Endothelial cell of umbilical vein (primary cell): ENCODE measurements at regions not wholly inside any gene's neighbourhood (a gene's known extent, or its start where the extent isn't known, plus 50 kb on each side); places are given as distances from the start of the nearest gene placed in this dataset.

Source experiments
- BruUV-seq: library from RNA; stranded (reverse); fragments of 400-500 nt; replicated peaks from 2 replicates; lab custom pipeline; 2021; lab: Mats Ljungman, UMichigan
- CTCF ChIA-PET: fragments of 300-600, 350-600 bp; sonication (Branson Sonifier 250); formaldehyde crosslinking; loops from one replicate; lab custom pipeline; 2021; ENCODE audit warnings: antibody characterized with exemption, inconsistent platforms; lab: Charles Lee
- POLR2A ChIA-PET: fragments of 300-600, 350-600 bp; sonication (Branson Sonifier 250); formaldehyde crosslinking; loops from one replicate; lab custom pipeline; 2021; ENCODE audit warnings: antibody characterized with exemption, inconsistent platforms; lab: Charles Lee
- DNase-seq: peaks from one replicate; pipeline ENCODE4 v3.0.0-alpha.2; 2011; ENCODE audit warnings: low read depth, low spot score
- FAIRE-seq: peaks from 2 replicates; lab custom pipeline; 2011; peaks lifted over from hg19 to GRCh38; lab: Jason Lieb, UNC
- H2AFZ ChIP-seq: 2 replicates; pipeline ENCODE4 v1.6.0; 2012; ENCODE audit warnings: low read depth, low read length, control low read depth, inconsistent platforms
- H3K27ac ChIP-seq: 2 replicates; pipeline ENCODE4 v1.5.1; 2011; ENCODE audit warnings: low read depth, mild to moderate bottlenecking, control low read depth, low read length, moderate library complexity; ENCODE audit not compliant: insufficient read depth
- H3K27me3 ChIP-seq, 2 experiments: 2 replicates each; pipeline versions ENCODE4 v1.6.0 to v1.6.1; 2011; ENCODE audit warnings: low read length in 2 of 2, mixed read lengths in 1 of 2; ENCODE audit not compliant: control insufficient read depth in 2 of 2, insufficient read depth in 2 of 2
- H3K36me3 ChIP-seq, 2 experiments: 2 replicates in 1 of 2; 3 replicates in 1 of 2; pipeline ENCODE4 v1.5.1; 2011; ENCODE audit warnings: low read length in 2 of 2, mild to moderate bottlenecking in 1 of 2, moderate library complexity in 1 of 2; ENCODE audit not compliant: control insufficient read depth in 2 of 2, insufficient read depth in 2 of 2; ENCODE audit errors: extremely low read depth in 1 of 2
- H3K4me1 ChIP-seq: 3 replicates; pipeline ENCODE4 v1.5.1; 2011; ENCODE audit warnings: mild to moderate bottlenecking, low read length; ENCODE audit not compliant: control insufficient read depth, insufficient read depth; ENCODE audit errors: extremely low read depth
- H3K4me2 ChIP-seq: 2 replicates; pipeline ENCODE4 v1.6.1; 2011; ENCODE audit warnings: low read length, control low read depth, mixed read lengths; ENCODE audit not compliant: insufficient read depth
- H3K4me3 ChIP-seq, 3 experiments: fragments of 200-600 bp in 1 of 3; sonication (generic), shearing (Covaris generic) in 1 of 3; replicated peaks in 1 of 3; 2 replicates each; pipeline ENCODE4 v1.5.1; 2011 to 2016; ENCODE audit warnings: control low read depth in 3 of 3, low read length in 3 of 3, mild to moderate bottlenecking in 2 of 3, inconsistent platforms in 1 of 3, low read depth in 1 of 3, moderate library complexity in 1 of 3; ENCODE audit not compliant: insufficient read depth in 1 of 3
- H3K79me2 ChIP-seq: 2 replicates; pipeline ENCODE4 v1.6.0; 2012; ENCODE audit warnings: low read length, inconsistent platforms; ENCODE audit not compliant: control insufficient read depth, insufficient read depth
- H3K9ac ChIP-seq: replicated peaks from 2 replicates; pipeline ENCODE3; 2011; ENCODE audit warnings: low read length, control low read depth; ENCODE audit not compliant: insufficient read depth; ENCODE audit errors: extremely low read depth
- H3K9me1 ChIP-seq: replicated peaks from 3 replicates; pipeline ENCODE4 v1.6.0; 2011; ENCODE audit warnings: mild to moderate bottlenecking, low read length; ENCODE audit not compliant: control insufficient read depth, insufficient read depth; ENCODE audit errors: extremely low read depth
- H3K9me3 ChIP-seq: replicated peaks from 2 replicates; pipeline ENCODE4 v1.5.1; 2012; ENCODE audit warnings: low read length, inconsistent platforms; ENCODE audit not compliant: control insufficient read depth, insufficient read depth
- H4K20me1 ChIP-seq: replicated peaks from 2 replicates; pipeline ENCODE3; 2011; ENCODE audit warnings: mild to moderate bottlenecking, low read length; ENCODE audit not compliant: control insufficient read depth, insufficient read depth; ENCODE audit errors: extremely low read depth
- EZH2 ChIP-seq: IDR thresholded peaks from 2 replicates; pipeline ENCODE4 v1.6.1; 2012; ENCODE audit warnings: borderline replicate concordance, low read depth, mild to moderate bottlenecking, moderate library complexity, low read length, inconsistent platforms; ENCODE audit not compliant: severe bottlenecking
- FOS ChIP-seq: IDR thresholded peaks from 2 replicates; pipeline ENCODE4 v1.6.1; 2011; ENCODE audit warnings: mild to moderate bottlenecking, low read length, moderate library complexity, borderline replicate concordance; ENCODE audit not compliant: insufficient read depth
- GATA2 ChIP-seq: IDR thresholded peaks from 2 replicates; pipeline ENCODE4 v1.7.0; 2011; ENCODE audit warnings: low read depth, mild to moderate bottlenecking, moderate library complexity, mixed read lengths, low read length; ENCODE audit not compliant: insufficient read length, insufficient read depth
- JUN ChIP-seq: IDR thresholded peaks from 2 replicates; pipeline ENCODE4 v1.6.1; 2011; ENCODE audit warnings: borderline replicate concordance, low read depth; ENCODE audit not compliant: insufficient read length, insufficient read depth
- MYC ChIP-seq: IDR thresholded peaks from one replicate; pipeline ENCODE4 v1.6.1; 2011; ENCODE audit warnings: mild to moderate bottlenecking, low read depth, low read length
- POLR2A ChIP-seq: IDR thresholded peaks from 2 replicates; pipeline ENCODE4 v1.6.1; 2012; ENCODE audit warnings: low read depth, mild to moderate bottlenecking, control low read depth, low read length
- POLR2AphosphoS5 ChIP-seq: IDR thresholded peaks from 2 replicates; pipeline ENCODE4 v1.6.1; 2012; ENCODE audit warnings: low read depth, mild to moderate bottlenecking, control low read depth, low read length, moderate library complexity; ENCODE audit not compliant: insufficient read depth
- dilution Hi-C: fragments of 300-500 bp; cut with MboI; formaldehyde crosslinking; loops from one replicate; pipeline ENCODE4 v1.15.0; 2019; ENCODE audit warnings: low sequenced_read_pairs; ENCODE audit not compliant: extremely low pct_ligation_motif_present
- intact Hi-C: fragments of 100-400 bp; cut with micrococcal nuclease; formaldehyde crosslinking; loops from one replicate; pipeline ENCODE4 v1.10.0; 2022
- TF ChIP-seq, protein P1 (sequence below), 2 donors: IDR thresholded peaks; 1 replicate in 1 of 2; 2 replicates in 1 of 2; pipeline ENCODE4 v1.5.1; 2011; ENCODE audit warnings: low read length in 2 of 2, mild to moderate bottlenecking in 2 of 2, moderate library complexity in 2 of 2, control low read depth in 1 of 2, inconsistent platforms in 1 of 2, low read depth in 1 of 2; ENCODE audit not compliant: insufficient read depth in 1 of 2; ENCODE audit errors: extremely low read depth in 1 of 2
- TF ChIP-seq, protein P2 (sequence below): IDR thresholded peaks from 2 replicates; pipeline ENCODE4 v1.6.1; 2011; ENCODE audit not compliant: insufficient read depth, insufficient read length

DNA sequence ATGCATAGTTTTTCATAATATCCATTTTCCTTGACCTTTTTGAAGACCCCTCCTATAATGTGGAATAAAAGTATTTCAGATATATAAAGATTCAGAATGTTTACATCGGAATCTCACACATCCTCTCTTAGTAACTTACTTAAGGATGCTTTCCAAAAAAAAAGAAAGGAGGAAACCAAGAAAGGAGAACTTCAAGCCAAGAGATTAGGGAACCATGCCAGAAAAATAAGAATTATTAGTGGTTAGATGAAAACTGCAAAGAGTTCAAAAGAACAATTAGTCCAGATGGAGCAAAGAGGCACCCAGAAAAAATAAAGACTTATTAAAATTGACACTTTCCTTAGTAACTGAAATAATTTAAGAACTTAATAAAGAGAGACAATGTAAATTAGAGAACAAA is 179.2 kb downstream of the DUSP6 start:
- no peaks in the 10 kb centered on the region for H4K20me1 ChIP-seq
- no peak overlapping the region for H3K9ac ChIP-seq
- no peaks in the 10 kb centered on the region for H3K27me3 ChIP-seq
- H3K27ac ChIP-seq = no peak overlapping the region
- CTCF ChIA-PET = no interaction called here
- dilution Hi-C loops (no loop called here), intact Hi-C loops (no loop called here)
- peak; percentile 50 for DNase-seq
- H3K9me3 ChIP-seq = no peaks in the 10 kb centered on the region
- no peaks in the 10 kb centered on the region for H3K79me2 ChIP-seq
- TF ChIP-seq FOS (no peak), GATA2 (no peak), POLR2AphosphoS5 (no peak), JUN (no peak), EZH2 (no peak), MYC (no peak), POLR2A (no peak)
- TF ChIP-seq, protein P1, sequence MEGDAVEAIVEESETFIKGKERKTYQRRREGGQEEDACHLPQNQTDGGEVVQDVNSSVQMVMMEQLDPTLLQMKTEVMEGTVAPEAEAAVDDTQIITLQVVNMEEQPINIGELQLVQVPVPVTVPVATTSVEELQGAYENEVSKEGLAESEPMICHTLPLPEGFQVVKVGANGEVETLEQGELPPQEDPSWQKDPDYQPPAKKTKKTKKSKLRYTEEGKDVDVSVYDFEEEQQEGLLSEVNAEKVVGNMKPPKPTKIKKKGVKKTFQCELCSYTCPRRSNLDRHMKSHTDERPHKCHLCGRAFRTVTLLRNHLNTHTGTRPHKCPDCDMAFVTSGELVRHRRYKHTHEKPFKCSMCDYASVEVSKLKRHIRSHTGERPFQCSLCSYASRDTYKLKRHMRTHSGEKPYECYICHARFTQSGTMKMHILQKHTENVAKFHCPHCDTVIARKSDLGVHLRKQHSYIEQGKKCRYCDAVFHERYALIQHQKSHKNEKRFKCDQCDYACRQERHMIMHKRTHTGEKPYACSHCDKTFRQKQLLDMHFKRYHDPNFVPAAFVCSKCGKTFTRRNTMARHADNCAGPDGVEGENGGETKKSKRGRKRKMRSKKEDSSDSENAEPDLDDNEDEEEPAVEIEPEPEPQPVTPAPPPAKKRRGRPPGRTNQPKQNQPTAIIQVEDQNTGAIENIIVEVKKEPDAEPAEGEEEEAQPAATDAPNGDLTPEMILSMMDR (IDR thresholded peaks at IDR 0.05; ENCODE audit: extremely low read depth in 1 of 2, insufficient read depth in 1 of 2, low read depth in 1 of 2, low read length in 2 of 2) = no peak
- TF ChIP-seq, protein P2, sequence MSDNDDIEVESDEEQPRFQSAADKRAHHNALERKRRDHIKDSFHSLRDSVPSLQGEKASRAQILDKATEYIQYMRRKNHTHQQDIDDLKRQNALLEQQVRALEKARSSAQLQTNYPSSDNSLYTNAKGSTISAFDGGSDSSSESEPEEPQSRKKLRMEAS = no peak
- H3K4me1 ChIP-seq = no peaks in the 10 kb centered on the region
- no peak for FAIRE-seq
- H3K4me2 ChIP-seq = no peak overlapping the region
- no TSS peak for BruUV-seq
- POLR2A ChIA-PET = no interaction called here
- no peak overlapping the region for H3K4me3 ChIP-seq
- H2AFZ ChIP-seq = no peak overlapping the region
- H3K9me1 ChIP-seq = no peaks in the 10 kb centered on the region
- H3K36me3 ChIP-seq = no peaks in the 10 kb centered on the region
